GM19240 (cell line): ENCODE measurements at regions not wholly inside any gene's neighbourhood (a gene's known extent, or its start where the extent isn't known, plus 50 kb on each side); places are given as distances from the start of the nearest gene placed in this dataset.
"Not testable (repeated sequence)": the region's sequence is repeated elsewhere in the genome, so short reads cannot be mapped to it uniquely, and the experiment has no call there.

Source experiments
- DNase-seq: peaks from one replicate; pipeline ENCODE4 v3.0.0; 2011; ENCODE audit warnings: low spot score; ENCODE audit not compliant: insufficient read length

DNA sequence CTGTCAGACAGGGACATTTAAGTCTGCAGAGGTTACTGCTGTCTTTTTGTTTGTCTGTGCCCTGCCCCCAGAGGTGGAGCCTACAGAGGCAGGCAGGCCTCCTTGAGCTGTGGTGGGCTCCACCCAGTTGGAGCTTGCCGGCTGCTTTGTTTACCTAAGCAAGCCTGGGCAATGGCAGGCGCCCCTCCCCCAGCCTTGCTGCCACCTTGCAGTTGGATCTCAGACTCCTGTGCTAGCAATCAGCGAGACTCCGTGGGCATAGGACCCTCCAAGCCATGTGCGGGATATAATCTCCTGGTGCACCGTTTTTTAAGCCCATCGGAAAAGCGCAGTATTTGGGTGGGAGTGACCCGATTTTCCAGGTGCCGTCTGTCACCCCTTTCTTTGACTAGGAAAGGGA is 147.0 kb upstream of the ELL2 start:
- not testable (repeated sequence) for DNase-seq

DNA sequence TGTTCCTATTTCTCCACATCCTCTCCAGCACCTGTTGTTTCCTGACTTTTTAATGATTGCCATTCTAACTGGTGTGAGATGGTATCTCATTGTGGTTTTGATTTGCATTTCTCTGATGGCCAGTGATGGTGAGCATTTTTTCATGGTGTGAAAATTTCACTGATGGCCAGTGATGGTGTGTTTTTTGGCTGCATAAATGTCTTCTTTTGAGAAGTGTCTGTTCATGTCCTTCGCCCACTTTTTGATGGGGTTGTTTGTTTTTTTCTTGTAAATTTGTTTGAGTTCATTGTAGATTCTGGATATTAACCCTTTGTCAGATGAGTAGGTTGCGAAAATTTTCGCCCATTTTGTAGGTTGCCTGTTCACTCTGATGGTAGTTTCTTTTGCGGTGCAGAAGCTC is 142.2 kb upstream of the ELL2 start:
- not testable (repeated sequence) for DNase-seq

DNA sequence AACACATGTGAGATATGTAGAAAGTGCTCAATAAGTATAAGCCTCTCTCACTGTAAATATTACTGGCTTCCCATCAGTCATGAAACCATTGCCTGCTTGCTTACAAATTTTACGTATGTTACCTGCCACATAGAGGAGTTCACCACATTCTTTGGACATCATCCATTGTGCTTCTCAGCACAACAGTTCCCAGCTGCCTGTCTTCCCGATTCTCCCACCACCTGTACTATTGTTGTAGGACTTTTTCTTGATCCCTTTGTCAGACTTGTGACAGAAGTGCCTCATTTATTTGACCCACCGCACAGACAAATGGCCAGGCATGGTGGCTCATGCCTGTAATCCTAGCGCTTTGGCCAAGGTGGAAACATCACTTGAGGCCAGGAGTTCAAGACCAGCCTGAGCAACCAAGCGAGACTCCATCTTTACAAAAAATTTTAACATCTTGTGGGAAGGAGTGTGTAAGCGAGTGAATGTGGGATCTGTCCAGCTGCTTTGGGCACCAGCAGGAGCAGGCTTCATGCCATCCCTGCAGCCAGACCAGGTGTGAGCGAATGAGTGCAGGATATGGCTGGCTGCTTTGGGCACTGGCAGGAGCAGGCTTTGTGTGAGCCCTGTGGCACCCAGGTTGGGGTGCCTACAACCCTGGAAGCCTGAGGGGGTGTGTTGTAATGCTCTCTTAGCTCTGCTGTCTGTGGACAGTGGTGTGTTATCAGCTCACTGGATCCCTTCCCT is 139.9 kb upstream of the ELL2 start:
- no peak for DNase-seq

DNA sequence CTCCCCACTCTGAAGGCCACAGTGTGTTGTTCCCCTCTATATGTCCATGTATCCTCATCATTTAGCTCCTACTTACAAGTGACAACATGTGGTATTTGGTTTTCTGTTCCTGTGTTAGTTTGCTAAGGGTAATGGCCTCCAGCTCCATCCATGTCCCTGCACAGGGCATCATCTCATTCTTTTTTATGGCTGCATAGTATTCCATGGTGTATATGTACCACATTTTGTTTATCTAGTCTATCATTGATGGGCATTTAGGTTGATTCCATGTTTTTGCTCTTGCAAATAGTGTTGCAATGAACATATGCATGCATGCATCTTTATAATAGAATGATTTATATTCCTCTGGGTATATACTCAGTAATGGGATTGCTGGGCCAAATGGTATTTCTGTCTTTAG is 135.8 kb upstream of the ELL2 start:
- DNase-seq, result not testable (repeated sequence)

DNA sequence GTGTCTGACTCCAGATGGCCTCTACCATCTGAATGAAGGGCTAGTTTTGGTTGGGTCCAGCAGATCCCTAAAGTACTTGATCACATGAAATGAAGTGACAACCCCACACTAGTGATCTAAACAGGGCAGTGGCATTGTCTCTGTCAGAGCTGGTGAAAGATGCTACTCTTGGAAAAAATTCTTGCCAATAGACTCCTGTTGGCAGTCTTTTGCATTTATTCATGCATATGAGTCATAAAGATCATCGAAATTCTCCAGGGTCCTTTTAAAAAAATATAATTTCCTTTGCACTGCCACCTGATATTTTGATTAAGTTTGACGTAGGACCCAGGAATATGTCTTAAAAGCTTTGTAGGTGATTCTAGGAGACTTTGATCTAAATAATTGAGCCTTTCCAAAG is 135.1 kb upstream of the ELL2 start:
- DNase-seq, result no peak

DNA sequence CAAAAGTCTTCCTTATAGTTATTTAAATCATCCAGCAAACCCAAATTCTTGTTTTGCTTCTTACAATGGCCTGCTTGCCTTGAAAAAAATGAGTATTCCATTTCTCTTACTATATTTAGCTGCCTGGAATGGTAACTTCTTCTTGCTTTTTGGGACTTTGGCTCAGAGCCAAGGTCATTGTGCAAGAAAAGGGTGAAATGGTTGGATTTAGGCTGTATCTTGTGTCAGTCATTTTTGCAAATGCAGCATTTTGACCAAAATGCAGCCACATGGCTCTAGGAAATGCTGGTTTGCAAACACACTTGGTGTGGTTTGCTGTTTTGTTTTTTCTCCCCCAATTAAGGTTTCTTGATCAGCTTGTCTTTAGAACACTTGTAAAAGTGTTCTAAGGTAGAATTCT is 133.3 kb upstream of the ELL2 start:
- no peak for DNase-seq

DNA sequence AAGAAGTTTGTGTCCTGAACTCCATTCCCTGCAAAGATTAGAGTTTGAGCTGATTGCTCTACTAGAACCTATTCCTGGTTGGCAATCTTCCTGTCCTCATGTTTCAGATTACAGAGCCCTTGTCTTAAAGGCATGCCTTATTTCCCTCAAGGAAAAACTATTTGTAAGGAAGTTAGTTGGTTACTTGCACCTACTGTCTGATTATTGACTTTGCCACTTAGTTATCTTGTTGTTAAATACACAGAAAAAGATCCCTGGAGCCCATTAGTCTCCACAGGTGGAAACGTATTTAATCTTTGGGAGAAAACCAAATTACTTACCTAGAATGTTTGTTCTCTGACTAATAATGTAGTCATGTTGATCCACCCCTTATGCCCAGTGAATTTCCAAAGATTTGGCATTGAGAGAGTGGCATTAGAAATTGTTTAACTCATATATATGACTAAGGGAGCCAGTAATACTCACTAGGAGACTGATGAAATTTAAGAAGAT is 132.3 kb upstream of the ELL2 start:
- no peak for DNase-seq

DNA sequence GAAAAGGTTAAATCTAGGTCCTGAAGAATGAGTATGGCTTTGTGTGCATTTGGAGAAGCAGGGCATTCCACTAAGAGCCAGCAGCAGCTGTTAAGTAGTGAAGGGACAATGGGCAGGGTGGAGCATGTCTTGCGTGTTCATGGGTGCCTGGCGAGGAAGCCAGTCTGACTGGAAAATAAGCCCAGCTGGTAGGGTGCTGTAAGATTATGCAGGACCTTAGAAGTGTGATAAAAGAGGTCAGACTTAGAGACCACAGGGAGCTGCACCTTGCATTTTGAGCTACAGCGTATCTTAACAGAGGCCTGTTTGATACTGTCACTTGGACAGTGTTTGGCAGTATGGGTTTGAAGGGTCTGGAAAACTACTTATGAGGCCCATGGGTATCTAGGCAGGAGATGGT is 131.7 kb upstream of the ELL2 start:
- no peak for DNase-seq

DNA sequence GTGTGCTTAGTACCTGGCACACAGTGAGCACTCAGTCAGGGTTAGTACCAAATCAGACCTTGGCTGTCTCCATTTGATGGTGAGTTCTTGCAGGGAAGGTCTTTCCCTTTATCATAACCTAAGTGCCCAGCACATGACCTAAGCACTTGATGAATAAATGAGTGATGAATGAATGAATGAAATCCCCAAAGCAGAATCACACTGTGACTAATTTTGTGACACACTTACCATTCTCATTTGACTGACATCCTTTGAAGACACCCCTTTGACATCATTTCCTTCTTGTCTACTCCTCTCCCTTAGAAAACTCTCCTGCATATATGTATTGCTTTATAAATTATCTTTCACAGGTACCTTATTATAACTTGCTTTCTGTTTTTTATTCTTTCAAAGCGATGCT is 130.2 kb upstream of the ELL2 start:
- no peak for DNase-seq

DNA sequence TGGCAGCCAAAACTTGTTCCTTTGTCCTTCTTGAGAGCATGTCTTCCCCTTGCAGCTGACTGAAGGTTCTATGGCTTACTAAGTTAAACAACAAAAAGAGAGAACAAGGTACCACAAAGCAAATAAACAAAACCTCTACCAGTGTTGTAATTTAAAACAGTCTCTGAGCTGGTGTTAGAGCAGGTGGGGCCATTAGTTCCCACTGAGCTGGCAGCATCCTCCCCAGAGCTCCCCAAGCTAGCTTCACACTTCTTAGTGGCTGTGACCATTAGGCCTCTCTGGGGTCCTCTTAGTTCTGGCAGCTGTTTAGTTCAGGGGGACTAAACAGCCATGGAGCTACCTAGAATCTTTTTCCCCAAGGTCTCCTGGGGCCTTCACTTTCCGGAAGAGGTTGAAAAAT is 128.6 kb upstream of the ELL2 start:
- no peak for DNase-seq

DNA sequence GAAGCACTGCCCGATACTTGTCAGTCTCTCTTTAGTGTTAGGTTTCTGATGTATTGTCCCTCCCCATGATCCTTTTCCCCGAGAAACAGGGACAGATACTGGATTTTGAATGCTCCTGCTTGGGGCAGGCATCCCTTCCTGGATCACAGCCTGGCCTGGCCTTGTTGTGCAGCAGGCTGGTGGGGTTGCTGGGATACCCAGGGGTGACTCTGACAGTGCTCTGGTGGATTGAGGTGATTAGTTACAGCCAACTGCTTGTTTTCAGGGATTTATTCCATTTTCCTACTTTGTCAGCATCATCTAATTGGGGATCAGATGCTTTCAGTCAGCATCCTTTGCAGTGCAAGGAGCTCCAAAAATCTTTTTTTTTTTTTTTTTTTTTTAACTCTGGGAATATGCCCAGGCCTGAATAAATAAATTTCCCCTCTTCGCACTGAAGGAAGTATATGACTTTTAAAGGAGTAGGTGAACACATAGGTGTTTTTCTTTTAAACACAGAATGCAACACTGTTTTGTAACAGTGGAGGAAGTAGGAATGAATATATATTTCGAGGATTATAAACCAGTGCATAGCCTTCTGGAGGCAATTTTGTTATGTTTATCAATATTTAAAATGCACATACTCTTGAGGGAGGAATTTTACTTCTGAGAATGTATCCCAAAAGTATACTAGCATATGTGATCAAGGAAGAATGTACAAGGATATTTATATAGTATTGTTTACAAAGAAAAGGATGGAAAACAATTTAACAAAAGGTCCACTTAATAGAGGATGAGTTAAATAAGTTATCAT is 127.3 kb upstream of the ELL2 start:
- no peak for DNase-seq

DNA sequence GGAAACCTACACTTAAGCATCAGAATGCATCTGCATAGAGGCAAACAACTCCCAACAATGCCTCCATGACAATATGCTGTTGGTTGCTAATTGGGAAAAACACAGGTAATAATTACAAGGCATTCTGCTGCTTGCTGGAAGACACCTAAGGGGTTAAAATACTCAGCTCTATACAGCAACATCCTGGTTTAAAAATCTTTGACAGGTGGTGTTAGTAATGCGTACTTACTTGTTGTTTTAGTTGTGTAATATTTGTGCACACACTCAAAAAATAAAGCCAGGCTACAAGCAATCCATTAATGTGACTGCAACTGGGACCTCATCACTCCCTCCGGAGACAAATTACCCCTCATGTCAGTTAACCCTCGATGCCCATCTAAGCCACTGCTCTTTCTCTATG is 126.3 kb upstream of the ELL2 start:
- no peak for DNase-seq

DNA sequence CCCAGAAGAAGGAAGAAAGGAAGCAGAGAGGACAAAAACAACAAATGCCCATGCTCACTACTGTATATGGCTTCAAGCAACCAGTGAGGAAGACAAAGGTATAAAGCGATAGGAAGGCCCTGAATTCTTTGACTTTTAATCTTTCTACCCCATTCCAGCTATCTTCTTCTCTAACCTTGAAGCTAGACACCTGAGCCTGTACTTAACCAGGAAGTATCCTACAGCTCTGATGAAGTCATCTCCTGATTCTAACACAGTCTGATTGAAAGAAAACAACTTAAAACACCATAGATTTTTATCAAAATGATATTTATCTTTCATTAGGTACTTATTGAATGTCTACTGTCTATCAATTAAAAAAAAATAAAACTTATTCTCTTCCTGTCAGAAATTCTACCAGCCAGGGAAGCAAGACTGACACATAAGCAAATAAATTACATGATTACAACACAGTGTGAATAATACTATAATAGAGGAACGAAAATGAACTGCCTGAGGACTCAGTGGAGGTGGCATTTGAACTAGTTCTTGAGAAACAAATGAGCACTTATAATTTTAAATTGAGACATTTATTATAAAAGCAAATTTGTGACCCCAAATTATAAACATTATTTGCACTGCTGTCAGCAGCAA is 123.3 kb upstream of the ELL2 start:
- no peak for DNase-seq

DNA sequence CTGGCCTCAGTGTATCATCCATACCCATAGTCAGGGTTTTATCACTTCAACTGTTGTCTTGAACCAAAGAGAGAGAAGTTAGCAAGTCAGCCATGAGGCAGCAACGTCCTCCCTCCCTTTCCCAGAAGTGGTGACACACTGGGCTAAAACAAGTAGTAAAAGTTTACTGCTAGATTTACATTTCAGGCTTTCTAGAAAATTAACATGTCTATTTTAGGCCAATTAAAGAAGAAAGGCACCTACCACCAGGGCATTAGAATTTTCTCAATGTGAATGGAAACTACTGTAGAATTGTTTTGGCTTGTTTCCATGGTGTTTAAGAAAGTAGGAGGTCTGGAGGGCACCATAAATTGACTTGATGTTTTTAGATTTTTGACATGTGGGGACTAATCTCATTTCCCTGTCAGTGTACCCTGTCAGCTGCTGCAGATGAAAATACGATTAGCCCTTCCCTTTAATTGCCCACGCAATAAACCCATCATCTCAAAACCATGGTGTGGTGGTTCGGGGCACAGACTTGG is 121.8 kb upstream of the ELL2 start:
- no peak for DNase-seq

DNA sequence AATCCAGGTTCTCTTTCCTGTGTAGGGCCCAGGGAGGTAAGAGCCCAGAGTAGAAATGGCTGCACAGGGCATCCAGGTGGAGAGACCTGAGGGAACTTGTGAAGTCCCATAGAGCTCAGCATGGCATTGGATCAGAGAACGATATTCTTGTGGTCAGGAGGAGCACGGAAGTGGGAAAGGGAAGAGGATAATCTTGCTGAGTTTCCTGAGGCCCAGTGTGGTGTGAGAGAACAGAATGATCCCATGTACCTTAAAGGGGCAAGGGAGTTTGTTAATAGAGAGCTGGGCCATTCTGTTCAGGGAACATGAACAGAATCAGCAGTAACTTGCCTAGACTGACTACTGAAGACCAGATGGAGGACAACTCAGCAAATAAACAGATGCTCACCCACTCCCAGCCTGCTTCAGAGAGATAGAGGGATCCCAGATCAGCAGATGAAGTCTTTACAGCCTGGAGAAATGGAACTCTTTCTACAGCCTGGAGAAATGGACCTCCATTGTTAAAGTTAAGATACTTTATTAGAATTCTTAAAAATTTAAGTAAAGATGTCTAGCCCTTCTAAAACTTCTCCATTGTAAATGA is 119.7 kb upstream of the ELL2 start:
- DNase-seq, result no peak

DNA sequence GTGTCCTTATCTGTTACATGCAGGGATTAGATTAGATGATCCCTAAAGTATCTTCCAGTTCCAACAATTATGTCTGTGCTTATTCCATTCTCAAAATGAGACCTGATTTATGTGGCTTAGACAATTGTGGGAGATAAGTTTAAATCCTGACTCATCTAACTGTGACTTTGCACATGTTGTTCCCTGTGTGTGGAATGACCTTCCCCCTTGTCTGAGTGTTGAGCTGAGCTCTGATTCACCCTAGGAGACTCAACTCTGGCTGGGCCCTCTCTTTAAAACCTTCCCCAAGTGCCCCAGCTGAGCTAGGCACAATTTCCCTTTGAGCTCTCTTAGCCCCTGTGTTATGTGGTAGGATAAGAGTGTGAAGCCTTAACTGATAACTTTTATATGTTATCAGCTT is 118.9 kb upstream of the ELL2 start:
- DNase-seq, result no peak

DNA sequence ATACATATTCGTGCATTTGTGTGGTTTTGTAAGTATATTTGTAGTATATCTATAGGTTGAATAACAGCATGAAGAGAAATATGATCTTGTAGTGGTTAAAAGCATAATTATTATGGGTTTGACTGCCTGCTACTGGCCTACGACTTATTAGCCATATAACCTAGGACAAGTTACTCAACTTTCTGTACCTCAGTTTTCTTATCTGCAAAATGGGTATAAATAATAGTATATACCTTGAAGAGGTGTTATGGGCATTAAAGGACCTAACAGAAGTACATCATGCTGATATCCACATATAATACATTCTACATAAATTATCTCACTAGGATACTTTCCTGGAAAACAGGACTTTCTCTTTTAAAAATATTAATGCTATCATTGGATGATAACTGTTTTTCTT is 118.3 kb upstream of the ELL2 start:
- DNase-seq, result no peak

DNA sequence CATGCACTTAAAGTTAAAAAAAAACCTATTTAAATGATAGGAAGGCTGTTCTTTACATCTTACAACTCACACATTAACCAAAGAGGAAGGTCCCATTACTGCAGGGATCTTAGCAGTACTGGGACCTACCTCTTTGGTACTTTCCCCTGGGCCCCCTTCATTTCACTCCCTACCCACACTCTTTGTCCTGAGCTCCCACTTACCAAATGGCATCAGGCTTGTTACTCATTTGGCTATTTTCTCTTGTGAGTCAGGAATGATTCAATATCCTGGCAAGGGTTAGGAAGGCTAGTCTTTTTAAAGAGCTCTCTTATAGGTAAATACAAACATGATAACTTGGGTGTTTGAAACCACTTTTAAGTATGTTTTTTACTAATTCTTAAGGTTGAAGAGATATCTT is 117.4 kb upstream of the ELL2 start:
- DNase-seq, result no peak

DNA sequence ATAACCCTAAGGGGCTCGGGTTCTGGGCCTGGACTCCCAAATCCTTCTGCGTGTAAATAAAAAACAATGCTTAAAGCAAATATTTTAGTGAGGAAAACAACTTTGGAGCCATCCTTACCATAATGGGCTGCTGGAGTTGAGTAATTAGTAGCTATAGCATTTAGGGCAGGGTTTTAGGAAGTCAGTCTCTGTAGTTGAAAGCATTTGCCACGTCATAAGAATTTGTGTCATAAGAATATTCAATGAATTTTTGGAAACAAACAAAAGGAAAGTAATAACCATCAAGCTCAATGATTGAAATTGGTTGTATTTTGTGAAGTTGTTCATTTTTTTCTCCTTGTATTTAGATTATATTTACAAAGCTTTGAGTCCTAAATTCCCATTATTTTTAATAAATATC is 114.8 kb upstream of the ELL2 start:
- DNase-seq, result no peak

DNA sequence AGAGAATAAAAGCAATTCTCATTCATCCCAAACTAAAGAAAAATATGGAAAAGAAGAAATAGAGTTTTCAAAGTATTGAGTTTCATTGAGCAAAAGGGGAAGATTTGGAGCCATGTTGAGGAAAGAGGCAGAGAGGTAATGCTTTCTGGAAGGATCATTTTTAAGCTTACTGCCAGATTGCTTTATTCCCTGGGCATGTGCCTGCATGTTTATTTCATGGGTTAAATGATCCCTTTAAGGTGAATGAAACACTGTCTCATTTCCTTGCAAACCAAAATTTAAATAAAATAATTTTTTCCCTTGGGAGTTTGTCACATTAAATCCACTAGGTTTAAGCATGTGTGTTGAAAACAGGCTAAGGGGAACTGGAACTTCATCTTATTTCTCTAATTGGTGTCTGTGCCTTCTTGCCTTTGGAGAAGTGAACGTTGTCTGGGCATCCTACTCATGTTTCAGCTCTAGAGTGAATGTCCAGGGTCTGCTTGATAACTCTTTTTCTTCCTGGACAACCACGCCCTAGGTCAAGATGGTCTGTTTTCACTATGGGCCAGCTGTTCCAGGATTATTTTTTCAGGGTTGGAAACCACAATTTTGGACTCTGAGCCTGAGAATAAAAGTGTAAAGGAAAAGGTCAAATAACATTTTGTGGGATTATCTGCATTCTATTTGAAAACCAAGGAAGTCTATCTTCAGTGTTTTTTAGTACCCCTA is 114.1 kb upstream of the ELL2 start:
- DNase-seq, result no peak

DNA sequence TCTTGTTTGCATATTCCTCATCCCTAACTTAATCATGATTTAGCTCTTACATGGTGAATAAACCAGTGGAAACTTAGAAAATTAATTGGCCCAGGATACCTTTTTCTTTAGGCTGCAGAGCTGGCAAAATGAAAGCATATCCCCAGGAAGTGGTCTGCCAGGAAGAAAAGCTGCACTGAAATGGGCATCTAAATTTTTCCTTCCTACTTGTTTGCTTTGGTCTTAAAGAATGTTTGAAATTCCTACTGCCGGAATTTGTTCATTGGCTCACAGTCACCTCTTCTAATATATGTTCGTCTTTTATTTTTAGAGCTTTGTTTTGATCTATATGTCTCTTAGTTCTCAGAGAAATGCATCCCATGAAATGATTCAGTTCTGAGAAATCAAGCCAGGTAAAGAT is 113.2 kb upstream of the ELL2 start:
- no peak for DNase-seq
